Fibroblast of skin of left quadriceps (primary cell): ENCODE measurements at regions not wholly inside any gene's neighbourhood (a gene's known extent, or its start where the extent isn't known, plus 50 kb on each side); places are given as distances from the start of the nearest gene placed in this dataset.
"Not testable (repeated sequence)": the region's sequence is repeated elsewhere in the genome, so short reads cannot be mapped to it uniquely, and the experiment has no call there.

Source experiments
- DNase-seq, 2 experiments: peaks; one replicate each; pipeline ENCODE4 v3.0.0-alpha.2; 2013; ENCODE audit warnings: low read depth in 2 of 2

GRCh38 chr5:171713152-171713551, 72.5 kb upstream of the SMIM23 start:
- no peak for DNase-seq

GRCh38 chr5:171714261-171714660, 71.4 kb upstream of the SMIM23 start:
- DNase-seq = no peak

DNA sequence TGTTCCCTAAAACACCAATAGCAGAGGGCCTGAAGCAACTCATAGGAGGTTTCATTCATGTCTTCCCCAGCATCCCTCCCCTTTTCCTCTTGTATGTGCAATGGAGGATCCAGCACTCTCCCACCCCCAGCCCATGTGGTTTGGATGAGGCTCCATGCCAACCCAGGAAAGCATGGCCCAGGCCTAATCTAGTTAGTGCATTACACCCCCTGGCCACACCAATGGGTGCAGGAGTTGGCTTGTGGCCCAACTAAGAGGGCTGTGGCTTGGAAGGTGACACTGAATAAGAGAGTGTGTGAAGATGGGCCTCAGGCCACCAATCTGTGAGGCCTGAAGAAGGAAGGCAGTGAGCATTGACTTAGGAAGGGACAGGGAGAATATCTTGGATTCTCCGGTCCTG, 70.8 kb upstream of the SMIM23 start:
- no peak for DNase-seq

- no peak for DNase-seq
These were observed 70.1 kb upstream of the SMIM23 start for GRCh38 chr5:171715551-171715950.

GRCh38 chr5:171720086-171720485, 65.5 kb upstream of the SMIM23 start:
- DNase-seq = no peak

- DNase-seq = no peak
These were observed 64.2 kb upstream of the SMIM23 start for GRCh38 chr5:171721464-171721863.

- DNase-seq = no peak
These were observed 61.0 kb upstream of the SMIM23 start for GRCh38 chr5:171724468-171725204.

GRCh38 chr5:171725205-171725601, 60.4 kb upstream of the SMIM23 start:
- no peak for DNase-seq

DNA sequence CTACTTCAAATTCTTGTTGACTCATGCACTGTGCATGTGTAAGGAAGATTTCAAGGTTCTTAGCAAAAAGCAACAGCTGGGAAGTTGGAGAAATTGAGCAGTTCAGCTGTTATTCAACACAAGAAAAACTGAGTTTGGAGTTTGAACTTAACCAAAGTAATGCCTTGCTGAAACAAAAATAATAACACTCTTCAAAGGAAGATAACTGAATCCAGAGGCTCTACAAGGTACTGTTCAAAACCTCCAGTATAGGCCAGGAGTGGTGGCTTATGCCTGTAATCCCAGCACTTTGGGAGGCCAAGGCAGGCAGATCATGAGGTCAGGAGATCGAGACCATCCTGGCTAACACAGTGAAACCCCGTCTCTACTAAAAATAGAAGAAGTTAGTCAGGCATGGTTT, 58.8 kb upstream of the SMIM23 start:
- DNase-seq = not testable (repeated sequence)

DNA sequence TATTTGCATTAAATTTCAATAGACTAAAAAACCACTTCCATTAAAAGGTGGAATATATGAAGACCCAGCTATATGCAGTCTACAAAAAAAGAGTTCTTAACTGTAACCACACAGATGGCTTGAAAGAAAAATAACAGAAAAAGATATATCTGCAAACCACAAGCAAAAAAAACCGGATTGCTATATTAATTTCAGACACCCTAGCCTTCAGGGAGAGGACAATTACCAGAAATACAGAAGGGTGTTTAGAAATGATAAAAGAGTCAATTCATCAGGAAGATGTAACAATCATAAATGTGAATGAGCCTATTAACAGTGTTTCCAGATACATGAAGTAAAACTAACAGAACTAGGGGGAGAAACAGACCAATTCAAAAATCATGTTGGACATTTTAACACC, 56.9 kb upstream of the SMIM23 start:
- DNase-seq = no peak
